ENCODE measurements at regions not wholly inside any gene's neighbourhood (a gene's known extent, or its start where the extent isn't known, plus 50 kb on each side); places are given as distances from the start of the nearest gene placed in this dataset.

DNA sequence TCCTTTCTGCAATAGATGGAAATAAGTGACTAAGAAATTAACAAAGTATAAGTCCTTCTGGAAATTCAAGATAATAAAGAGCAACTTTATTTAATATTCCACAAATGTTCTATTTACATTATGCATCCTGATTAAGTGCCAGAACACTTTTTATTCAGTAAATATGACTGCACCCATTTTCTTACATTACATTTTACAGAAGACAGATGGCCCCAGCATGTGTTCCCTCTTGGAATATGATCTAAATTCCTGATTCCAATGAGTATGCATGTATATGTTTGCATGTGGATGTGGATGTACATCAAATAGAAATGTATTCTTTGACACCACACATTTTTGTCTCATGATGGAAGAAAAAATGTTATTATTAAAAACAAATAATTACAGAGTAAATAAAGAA, 628.7 kb upstream of the SEMA3D start:
- TF ChIP-seq, protein P1, sequence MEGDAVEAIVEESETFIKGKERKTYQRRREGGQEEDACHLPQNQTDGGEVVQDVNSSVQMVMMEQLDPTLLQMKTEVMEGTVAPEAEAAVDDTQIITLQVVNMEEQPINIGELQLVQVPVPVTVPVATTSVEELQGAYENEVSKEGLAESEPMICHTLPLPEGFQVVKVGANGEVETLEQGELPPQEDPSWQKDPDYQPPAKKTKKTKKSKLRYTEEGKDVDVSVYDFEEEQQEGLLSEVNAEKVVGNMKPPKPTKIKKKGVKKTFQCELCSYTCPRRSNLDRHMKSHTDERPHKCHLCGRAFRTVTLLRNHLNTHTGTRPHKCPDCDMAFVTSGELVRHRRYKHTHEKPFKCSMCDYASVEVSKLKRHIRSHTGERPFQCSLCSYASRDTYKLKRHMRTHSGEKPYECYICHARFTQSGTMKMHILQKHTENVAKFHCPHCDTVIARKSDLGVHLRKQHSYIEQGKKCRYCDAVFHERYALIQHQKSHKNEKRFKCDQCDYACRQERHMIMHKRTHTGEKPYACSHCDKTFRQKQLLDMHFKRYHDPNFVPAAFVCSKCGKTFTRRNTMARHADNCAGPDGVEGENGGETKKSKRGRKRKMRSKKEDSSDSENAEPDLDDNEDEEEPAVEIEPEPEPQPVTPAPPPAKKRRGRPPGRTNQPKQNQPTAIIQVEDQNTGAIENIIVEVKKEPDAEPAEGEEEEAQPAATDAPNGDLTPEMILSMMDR (IDR thresholded peaks at IDR 0.05 in 4 of 5, conservative IDR thresholded peaks at IDR 0.05 in 1 of 5), result no peak
- TF ChIP-seq POLR2A (IDR thresholded peaks at IDR 0.05), result no peak
